A673 (cell line): ENCODE measurements at regions not wholly inside any gene's neighbourhood (a gene's known extent, or its start where the extent isn't known, plus 50 kb on each side); places are given as distances from the start of the nearest gene placed in this dataset.

ENCODE experiments used
- BruUV-seq: library from RNA; stranded (reverse); fragments of 400-500 nt; replicated peaks from 2 replicates; lab custom pipeline; 2021; lab: Mats Ljungman, UMichigan
- CTCF ChIA-PET: fragments of 300-600 bp; sonication (Branson Sonifier 250); formaldehyde crosslinking; loops from one replicate; lab custom pipeline; 2022; ENCODE audit warnings: antibody characterized with exemption; lab: Charles Lee
- POLR2A ChIA-PET: fragments of 300-600 bp; sonication (Branson Sonifier 250); formaldehyde crosslinking; loops from one replicate; lab custom pipeline; 2022; ENCODE audit warnings: antibody characterized with exemption; ENCODE audit not compliant: low non-redundant PET; lab: Charles Lee
- DNase-seq: peaks from one replicate; pipeline ENCODE4 v3.0.0-alpha.2; 2015; ENCODE audit warnings: low spot score
- H3K27ac ChIP-seq: fragments of 200-600 bp; sonication (generic); 2 replicates; pipeline ENCODE4 v1.5.1; 2016; ENCODE audit warnings: mixed run types, low read depth, mild to moderate bottlenecking, mixed read lengths, antibody characterized with exemption, low read length; ENCODE audit not compliant: poor library complexity, severe bottlenecking
- H3K27me3 ChIP-seq: fragments of 200-600 bp; sonication (generic); replicated peaks from 2 replicates; pipeline ENCODE4 v1.6.1; 2017; ENCODE audit warnings: mixed run types, low read depth, mild to moderate bottlenecking, mixed read lengths, antibody characterized with exemption, low read length; ENCODE audit not compliant: insufficient read depth, poor library complexity
- H3K36me3 ChIP-seq: fragments of 200-600 bp; sonication (generic); 2 replicates; pipeline ENCODE4 v1.6.1; 2016; ENCODE audit warnings: mixed run types, mild to moderate bottlenecking, mixed read lengths, antibody characterized with exemption, low read length; ENCODE audit not compliant: insufficient read depth, poor library complexity, severe bottlenecking
- H3K4me1 ChIP-seq: fragments of 200-600 bp; sonication (generic); 2 replicates; pipeline ENCODE4 v1.6.1; 2017; ENCODE audit warnings: mixed run types, mild to moderate bottlenecking, mixed read lengths, antibody characterized with exemption, low read length; ENCODE audit not compliant: insufficient read depth, poor library complexity, severe bottlenecking
- H3K4me3 ChIP-seq: fragments of 200-600 bp; sonication (generic); 2 replicates; pipeline ENCODE4 v1.5.1; 2016; ENCODE audit warnings: low read depth, mixed run types, mild to moderate bottlenecking, mixed read lengths, low read length; ENCODE audit not compliant: poor library complexity, severe bottlenecking
- H3K9me3 ChIP-seq: fragments of 200-600 bp; sonication (generic); 2 replicates; pipeline ENCODE4 v1.6.1; 2016; ENCODE audit warnings: mixed run types, low read depth, mild to moderate bottlenecking, mixed read lengths, antibody characterized with exemption, low read length; ENCODE audit not compliant: poor library complexity, severe bottlenecking
- CTCF ChIP-seq: fragments of 300-800, 200-600 bp; sonication (generic); conservative IDR thresholded peaks from 2 replicates; pipeline ENCODE4 v1.5.1; 2017; ENCODE audit warnings: low read depth, mild to moderate bottlenecking, antibody characterized with exemption, low read length, moderate library complexity, mixed read lengths
- EZH2 ChIP-seq: fragments of 200-600 bp; sonication (generic); IDR thresholded peaks from 2 replicates; pipeline ENCODE4 v1.6.1; 2017; ENCODE audit warnings: borderline replicate concordance, low read depth, mild to moderate bottlenecking, mixed read lengths, antibody characterized with exemption, low read length; ENCODE audit not compliant: poor library complexity, severe bottlenecking
- intact Hi-C: fragments of 100-400 bp; cut with micrococcal nuclease; formaldehyde crosslinking; loops from one replicate; pipeline ENCODE4 v1.10.0; 2022; ENCODE audit not compliant: unreplicated experiment

GRCh38 chr2:15829091-15829801, 111.1 kb upstream of the MYCN start:
- TF ChIP-seq EZH2 (no peak), CTCF (no peak)
- ChIA-PET CTCF (no interaction called here), POLR2A (no interaction called here)
- H3K27ac ChIP-seq: no peak overlapping the region
- no peak overlapping the region for H3K4me3 ChIP-seq
- no TSS peak for BruUV-seq
- H3K36me3 ChIP-seq: no peaks in the 10 kb centered on the region
- no peaks in the 10 kb centered on the region for H3K27me3 ChIP-seq
- intact Hi-C loops: no loop called here
- H3K9me3 ChIP-seq: no peaks in the 10 kb centered on the region
- no peak for DNase-seq
- no peaks in the 10 kb centered on the region for H3K4me1 ChIP-seq

GRCh38 chr2:15829985-15830384, 110.4 kb upstream of the MYCN start:
- no peak overlapping the region for H3K27ac ChIP-seq
- ChIA-PET POLR2A (no interaction called here), CTCF (no interaction called here)
- DNase-seq: no peak
- TF ChIP-seq EZH2: no peak
- TF ChIP-seq CTCF: no peak
- no TSS peak for BruUV-seq
- no peak overlapping the region for H3K4me3 ChIP-seq
- no peaks in the 10 kb centered on the region for H3K4me1 ChIP-seq
- no peaks in the 10 kb centered on the region for H3K27me3 ChIP-seq
- no peaks in the 10 kb centered on the region for H3K9me3 ChIP-seq
- intact Hi-C loops: no loop called here
- H3K36me3 ChIP-seq: no peaks in the 10 kb centered on the region

- CTCF ChIA-PET: no interaction called here
- POLR2A ChIA-PET: no interaction called here
- no peak for TF ChIP-seq EZH2
- no peak for TF ChIP-seq CTCF
- no TSS peak for BruUV-seq
- Histone ChIP-seq H3K4me1 (no peaks in the 10 kb centered on the region), H3K9me3 (no peaks in the 10 kb centered on the region), H3K36me3 (no peaks in the 10 kb centered on the region), H3K27ac (no peak overlapping the region), H3K4me3 (no peak overlapping the region), H3K27me3 (no peaks in the 10 kb centered on the region)
- intact Hi-C loops: no loop called here
- no peak for DNase-seq
These were observed 109.3 kb upstream of the MYCN start for GRCh38 chr2:15830937-15831549.
